T-helper 1 cell treated with Interleukin-12 subunit alpha and Interleukin-12 subunit beta and Interleukin-4 antibody, amounts not matched to agents 30 μg/mL and 1 μg/mL, for 36 hours (primary cell): ENCODE measurements at regions not wholly inside any gene's neighbourhood (a gene's known extent, or its start where the extent isn't known, plus 50 kb on each side); places are given as distances from the start of the nearest gene placed in this dataset.
A peak's percentile ranks its signal among the peaks of the same experiment; 100 is the strongest.

Source experiments
- H3K27ac Mint-ChIP-seq: one replicate; pipeline ENCODE4 v1.8.0; 2021; ENCODE audit warnings: mild to moderate bottlenecking, mixed read lengths
- H3K27me3 Mint-ChIP-seq: one replicate; pipeline ENCODE4 v1.8.0; 2021; ENCODE audit warnings: low read depth, mixed read lengths
- H3K36me3 Mint-ChIP-seq: one replicate; pipeline ENCODE4 v1.8.0; 2021; ENCODE audit warnings: low read depth, mixed read lengths
- H3K4me1 Mint-ChIP-seq: one replicate; pipeline ENCODE4 v1.8.0; 2021; ENCODE audit warnings: low read depth, mixed read lengths
- H3K4me3 Mint-ChIP-seq: one replicate; pipeline ENCODE4 v1.8.0; 2021; ENCODE audit warnings: mild to moderate bottlenecking, moderate library complexity, mixed read lengths
- H3K9me3 Mint-ChIP-seq: one replicate; pipeline ENCODE4 v1.8.0; 2021; ENCODE audit warnings: mixed read lengths

- H3K9me3 Mint-ChIP-seq: no peaks in the 10 kb centered on the region
- H3K27me3 Mint-ChIP-seq: no peaks in the 10 kb centered on the region
- H3K4me3 Mint-ChIP-seq: no peak overlapping the region
- H3K4me1 Mint-ChIP-seq: peaks cover 16% of the 10 kb centered on the region
- peak overlapping the region; percentile 49 for H3K27ac Mint-ChIP-seq
- H3K36me3 Mint-ChIP-seq: no peaks in the 10 kb centered on the region
Observed at GRCh38 chr12:123043536-123044001, 63.1 kb downstream of the ARL6IP4 start.

- Mint-ChIP-seq H3K27ac (no peak overlapping the region), H3K27me3 (no peaks in the 10 kb centered on the region), H3K9me3 (no peaks in the 10 kb centered on the region)
Observed at GRCh38 chr12:123042833-123043232, 62.4 kb downstream of the ARL6IP4 start.

GRCh38 chr12:123041811-123042655 lies 61.6 kb downstream of the ARL6IP4 start:
- Mint-ChIP-seq H3K4me3 (no peak overlapping the region), H3K27ac (no peak overlapping the region), H3K9me3 (no peaks in the 10 kb centered on the region), H3K36me3 (no peaks in the 10 kb centered on the region), H3K27me3 (no peaks in the 10 kb centered on the region), H3K4me1 (peaks cover 16% of the 10 kb centered on the region)

More at GRCh38 chr12:123042833-123043232, 62.4 kb downstream of the ARL6IP4 start:
- Mint-ChIP-seq H3K4me3 (no peak overlapping the region), H3K36me3 (no peaks in the 10 kb centered on the region), H3K4me1 (peaks cover 16% of the 10 kb centered on the region)

- Mint-ChIP-seq H3K9me3 (no peaks in the 10 kb centered on the region), H3K36me3 (no peaks in the 10 kb centered on the region), H3K4me3 (no peak overlapping the region), H3K4me1 (peaks cover 16% of the 10 kb centered on the region), H3K27ac (no peak overlapping the region), H3K27me3 (no peaks in the 10 kb centered on the region)
Observed at GRCh38 chr12:123041042-123041531, 60.6 kb downstream of the ARL6IP4 start.

GRCh38 chr12:123040106-123040505 lies 59.6 kb downstream of the ARL6IP4 start:
- Mint-ChIP-seq H3K4me1 (peaks cover 15% of the 10 kb centered on the region), H3K9me3 (no peaks in the 10 kb centered on the region), H3K27ac (no peak overlapping the region), H3K4me3 (no peak overlapping the region), H3K36me3 (no peaks in the 10 kb centered on the region), H3K27me3 (no peaks in the 10 kb centered on the region)

- Mint-ChIP-seq H3K4me3 (no peak overlapping the region), H3K4me1 (peaks cover 13% of the 10 kb centered on the region), H3K9me3 (no peaks in the 10 kb centered on the region), H3K36me3 (no peaks in the 10 kb centered on the region), H3K27ac (no peak overlapping the region), H3K27me3 (no peaks in the 10 kb centered on the region)
Observed at GRCh38 chr12:123038966-123039365, 58.5 kb downstream of the ARL6IP4 start.

- no peak overlapping the region for H3K27ac Mint-ChIP-seq
Observed at GRCh38 chr12:123038486-123038885, 58.0 kb downstream of the ARL6IP4 start.

GRCh38 chr12:123037791-123038190 lies 57.3 kb downstream of the ARL6IP4 start:
- Mint-ChIP-seq H3K4me1 (peaks cover 11% of the 10 kb centered on the region), H3K36me3 (peaks cover 6% of the 10 kb centered on the region), H3K4me3 (no peak overlapping the region), H3K9me3 (no peaks in the 10 kb centered on the region), H3K27me3 (no peaks in the 10 kb centered on the region), H3K27ac (no peak overlapping the region)

More at GRCh38 chr12:123038486-123038885, 58.0 kb downstream of the ARL6IP4 start:
- no peaks in the 10 kb centered on the region for H3K27me3 Mint-ChIP-seq
- peaks cover 4% of the 10 kb centered on the region for H3K36me3 Mint-ChIP-seq
- H3K4me1 Mint-ChIP-seq: peaks cover 13% of the 10 kb centered on the region
- H3K9me3 Mint-ChIP-seq: no peaks in the 10 kb centered on the region
- no peak overlapping the region for H3K4me3 Mint-ChIP-seq

- Mint-ChIP-seq H3K36me3 (peaks cover 8% of the 10 kb centered on the region), H3K4me1 (peaks cover 11% of the 10 kb centered on the region), H3K27me3 (no peaks in the 10 kb centered on the region), H3K27ac (no peak overlapping the region), H3K9me3 (no peaks in the 10 kb centered on the region), H3K4me3 (no peak overlapping the region)
Observed at GRCh38 chr12:123036466-123037285, 56.2 kb downstream of the ARL6IP4 start.

GRCh38 chr12:123035841-123036240 lies 55.4 kb downstream of the ARL6IP4 start:
- H3K4me1 Mint-ChIP-seq: peaks cover 11% of the 10 kb centered on the region
- no peaks in the 10 kb centered on the region for H3K27me3 Mint-ChIP-seq
- no peaks in the 10 kb centered on the region for H3K9me3 Mint-ChIP-seq
- H3K4me3 Mint-ChIP-seq: no peak overlapping the region
- peaks cover 9% of the 10 kb centered on the region for H3K36me3 Mint-ChIP-seq
- H3K27ac Mint-ChIP-seq: no peak overlapping the region

- Mint-ChIP-seq H3K4me1 (peaks cover 11% of the 10 kb centered on the region), H3K9me3 (no peaks in the 10 kb centered on the region), H3K27ac (no peak overlapping the region), H3K4me3 (no peak overlapping the region), H3K27me3 (no peaks in the 10 kb centered on the region), H3K36me3 (peaks cover 9% of the 10 kb centered on the region)
Observed at GRCh38 chr12:123034865-123035264, 54.4 kb downstream of the ARL6IP4 start.

- Mint-ChIP-seq H3K4me3 (no peak overlapping the region), H3K4me1 (peaks cover 11% of the 10 kb centered on the region), H3K27me3 (no peaks in the 10 kb centered on the region), H3K36me3 (peaks cover 9% of the 10 kb centered on the region), H3K27ac (no peak overlapping the region), H3K9me3 (no peaks in the 10 kb centered on the region)
Observed at GRCh38 chr12:123034022-123034541, 53.6 kb downstream of the ARL6IP4 start.

- Mint-ChIP-seq H3K9me3 (no peaks in the 10 kb centered on the region), H3K4me3 (no peak overlapping the region), H3K27ac (no peak overlapping the region), H3K4me1 (peaks cover 11% of the 10 kb centered on the region), H3K27me3 (no peaks in the 10 kb centered on the region), H3K36me3 (peaks cover 9% of the 10 kb centered on the region)
Observed at GRCh38 chr12:123033392-123034021, 53.0 kb downstream of the ARL6IP4 start.

- H3K9me3 Mint-ChIP-seq: no peaks in the 10 kb centered on the region
- peaks cover 9% of the 10 kb centered on the region for H3K36me3 Mint-ChIP-seq
- no peak overlapping the region for H3K4me3 Mint-ChIP-seq
- H3K27ac Mint-ChIP-seq: no peak overlapping the region
- peaks cover 11% of the 10 kb centered on the region for H3K4me1 Mint-ChIP-seq
- no peaks in the 10 kb centered on the region for H3K27me3 Mint-ChIP-seq
Observed at GRCh38 chr12:123032736-123033391, 52.4 kb downstream of the ARL6IP4 start.
